ENCODE measurements at regions not wholly inside any gene's neighbourhood (a gene's known extent, or its start where the extent isn't known, plus 50 kb on each side); places are given as distances from the start of the nearest gene placed in this dataset.
"Not testable (repeated sequence)": the region's sequence is repeated elsewhere in the genome, so short reads cannot be mapped to it uniquely, and the experiment has no call there.

- in situ Hi-C loops (cut with MboI; ENCODE audit: low sequenced_read_pairs, unreplicated experiment): no loop called here
- DNase-seq (ENCODE audit: low spot score): no peak
- TF ChIP-seq CTCF (IDR thresholded peaks at IDR 0.05; ENCODE audit: borderline replicate concordance, control extremely low read depth, extremely low read depth, insufficient read depth, missing control alignments): no peak
Measured at GRCh38 chr12:131229426-131230339, 276.0 kb downstream of the ADGRD1 start.

GRCh38 chr12:131230340-131231031, 276.8 kb downstream of the ADGRD1 start:
- no peak for TF ChIP-seq CTCF (IDR thresholded peaks at IDR 0.05; ENCODE audit: borderline replicate concordance, control extremely low read depth, extremely low read depth, insufficient read depth, missing control alignments)
- DNase-seq (ENCODE audit: low spot score): no peak
- in situ Hi-C loops (cut with MboI; ENCODE audit: low sequenced_read_pairs, unreplicated experiment): no loop called here

GRCh38 chr12:131231032-131231980, 277.6 kb downstream of the ADGRD1 start:
- in situ Hi-C loops (cut with MboI; ENCODE audit: low sequenced_read_pairs, unreplicated experiment): no loop called here
- DNase-seq (ENCODE audit: low spot score): no peak
- TF ChIP-seq CTCF (IDR thresholded peaks at IDR 0.05; ENCODE audit: borderline replicate concordance, control extremely low read depth, extremely low read depth, insufficient read depth, missing control alignments): no peak

GRCh38 chr12:131232036-131232435, 278.3 kb downstream of the ADGRD1 start:
- in situ Hi-C loops (cut with MboI; ENCODE audit: low sequenced_read_pairs, unreplicated experiment): no loop called here
- no peak for DNase-seq (ENCODE audit: low spot score)
- no peak for TF ChIP-seq CTCF (IDR thresholded peaks at IDR 0.05; ENCODE audit: borderline replicate concordance, control extremely low read depth, extremely low read depth, insufficient read depth, missing control alignments)

- DNase-seq (ENCODE audit: low spot score); in situ Hi-C loops (cut with MboI; ENCODE audit: low sequenced_read_pairs, unreplicated experiment): not testable (repeated sequence)
Measured at GRCh38 chr12:131232872-131233271, 279.2 kb downstream of the ADGRD1 start.

- DNase-seq (ENCODE audit: low spot score); in situ Hi-C loops (cut with MboI; ENCODE audit: low sequenced_read_pairs, unreplicated experiment): not testable (repeated sequence)
Measured at GRCh38 chr12:131233850-131234789, 280.4 kb downstream of the ADGRD1 start.

GRCh38 chr12:131234841-131235271, 281.1 kb downstream of the ADGRD1 start:
- in situ Hi-C loops (cut with MboI; ENCODE audit: low sequenced_read_pairs, unreplicated experiment); DNase-seq (ENCODE audit: low spot score): not testable (repeated sequence)

All from GM13976 (cell line).